NCI-H748 treated with DMSO at 0.1 percent for 48 hours (cell line): ENCODE measurements at regions not wholly inside any gene's neighbourhood (a gene's known extent, or its start where the extent isn't known, plus 50 kb on each side); places are given as distances from the start of the nearest gene placed in this dataset.
A peak's percentile ranks its signal among the peaks of the same experiment; 100 is the strongest.

Source experiments
- DNase-seq: peaks from one replicate; lab custom pipeline; 2025; lab: John Stamatoyannopoulos, UW

- DNase-seq, result no peak
These were observed 289.1 kb upstream of the SORL1-AS1 start for GRCh38 chr11:121741761-121742361.

DNA sequence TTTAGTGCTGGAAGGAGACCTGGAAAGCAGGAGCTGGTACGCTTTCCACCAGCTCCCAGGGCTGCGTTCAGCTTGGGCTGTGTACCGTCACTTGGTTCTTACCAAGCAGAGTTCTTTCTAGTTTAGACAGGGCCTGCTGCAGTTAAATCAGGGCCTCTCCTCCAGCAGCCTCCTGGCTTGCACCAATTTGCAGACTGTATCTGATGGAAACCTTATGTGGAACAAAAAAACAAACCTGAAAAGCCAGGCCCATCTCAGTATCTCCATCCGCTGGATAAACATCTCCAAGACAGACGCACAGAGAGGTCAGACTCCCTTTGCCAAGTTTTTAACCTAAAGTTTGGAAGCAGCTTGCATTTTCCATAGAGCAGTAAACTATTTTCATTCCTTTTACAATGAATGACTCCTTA, 288.6 kb upstream of the SORL1-AS1 start:
- DNase-seq, result no peak

- no peak for DNase-seq
These were observed 288.1 kb upstream of the SORL1-AS1 start for GRCh38 chr11:121740902-121741301.

- no peak for DNase-seq
These were observed 281.1 kb upstream of the SORL1-AS1 start for GRCh38 chr11:121733858-121734257.

- DNase-seq, result no peak
These were observed 275.2 kb upstream of the SORL1-AS1 start for GRCh38 chr11:121727942-121728341.

DNA sequence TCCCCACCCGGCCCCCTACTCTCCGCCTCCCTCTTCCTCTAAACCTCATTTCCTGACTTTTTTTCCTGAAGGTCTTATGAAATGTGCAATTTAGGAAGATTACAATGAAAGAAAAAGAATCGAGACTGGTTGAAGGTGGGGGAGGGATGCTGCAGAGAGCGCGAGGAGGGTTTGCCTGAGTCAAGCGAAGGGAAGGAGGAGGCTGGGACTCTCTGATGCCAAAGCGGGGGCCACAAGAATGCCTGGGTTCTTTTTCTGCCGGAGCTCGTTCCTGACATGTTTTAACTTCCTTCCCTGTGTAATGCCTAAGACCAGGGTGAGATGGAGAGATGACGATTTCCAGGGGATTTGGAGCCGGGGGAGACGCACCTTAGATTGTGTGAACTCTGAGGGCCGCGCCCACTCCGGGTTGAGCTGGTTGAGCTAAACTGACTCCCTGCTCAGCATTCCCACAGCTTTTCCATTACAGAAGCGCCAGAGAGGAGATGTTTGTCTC, 270.5 kb upstream of the SORL1-AS1 start:
- DNase-seq, result no peak

DNA sequence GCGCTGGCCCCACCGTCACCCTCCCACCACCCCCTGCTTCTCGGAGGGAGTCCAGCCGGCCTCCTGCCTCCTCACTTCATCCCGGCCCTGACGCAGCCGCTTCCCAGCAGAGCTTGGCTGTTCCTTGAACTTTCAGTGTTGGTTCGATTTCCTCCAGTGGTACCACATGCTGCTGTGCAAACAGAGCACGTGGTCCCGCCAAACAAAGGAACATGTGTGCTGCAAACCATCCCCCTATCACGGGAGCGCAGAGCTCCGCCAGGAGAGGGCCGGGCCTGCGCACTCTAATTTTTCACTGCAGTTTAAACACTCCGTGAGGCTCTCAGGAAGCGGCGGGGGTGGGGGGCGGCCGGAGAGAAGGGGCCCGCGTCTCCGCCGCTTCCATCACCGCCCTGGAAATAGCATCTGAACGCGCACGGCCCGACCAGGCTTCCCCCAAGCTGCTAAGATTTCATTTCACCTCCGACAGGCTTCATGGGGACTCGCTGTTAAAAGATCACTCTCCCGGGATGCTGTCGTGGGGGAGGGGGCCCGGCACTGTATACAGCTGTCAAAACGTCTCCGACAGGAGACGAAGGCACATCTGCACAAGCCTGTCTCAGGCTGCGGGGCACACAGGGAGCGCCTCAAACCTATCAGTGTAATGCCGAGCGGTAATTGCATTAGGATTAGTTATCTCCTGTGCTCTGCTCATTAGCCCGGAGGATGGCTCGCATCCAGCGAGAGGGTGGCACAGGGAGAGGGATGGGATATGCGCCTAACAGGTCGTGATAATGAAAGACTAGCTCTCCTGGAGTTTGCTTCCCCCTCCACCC, 269.9 kb upstream of the SORL1-AS1 start:
- DNase-seq, result peak; percentile 55

- no peak for DNase-seq
These were observed 269.2 kb upstream of the SORL1-AS1 start for GRCh38 chr11:121721961-121722360.

- no peak for DNase-seq
These were observed 268.7 kb upstream of the SORL1-AS1 start for GRCh38 chr11:121721448-121721847.

- no peak for DNase-seq
These were observed 264.5 kb upstream of the SORL1-AS1 start for GRCh38 chr11:121717296-121717695.

GRCh38 chr11:121716060-121716459, 263.3 kb upstream of the SORL1-AS1 start:
- no peak for DNase-seq

GRCh38 chr11:121715405-121715804, 262.6 kb upstream of the SORL1-AS1 start:
- no peak for DNase-seq

GRCh38 chr11:121714351-121714750, 261.6 kb upstream of the SORL1-AS1 start:
- DNase-seq, result no peak

- no peak for DNase-seq
These were observed 259.2 kb upstream of the SORL1-AS1 start for GRCh38 chr11:121711939-121712338.

GRCh38 chr11:121711236-121711635, 258.5 kb upstream of the SORL1-AS1 start:
- DNase-seq, result no peak

DNA sequence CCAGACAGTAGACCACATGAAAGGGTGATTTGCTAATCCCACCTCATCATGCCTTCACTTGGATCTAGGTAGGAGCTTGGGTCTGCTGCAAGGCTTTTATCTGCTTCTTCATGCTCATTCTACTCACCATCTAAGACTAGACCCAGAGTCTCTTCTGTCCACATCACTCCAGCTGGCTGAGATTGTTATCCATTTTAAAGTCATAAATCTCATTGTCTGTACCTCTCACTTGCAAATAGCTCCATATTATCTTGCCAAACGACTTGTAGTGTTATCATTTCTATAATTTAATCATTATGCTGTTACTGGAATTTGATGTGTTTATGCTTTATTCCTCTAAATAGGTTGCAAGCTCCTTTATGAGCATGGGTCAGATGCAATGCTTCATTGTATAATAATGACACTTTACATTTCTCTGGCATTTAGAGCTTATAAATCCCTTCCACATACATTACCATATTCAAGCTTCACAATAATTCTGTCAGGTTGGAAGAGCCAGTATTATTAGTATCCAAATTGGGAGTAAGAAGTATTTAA, 254.2 kb upstream of the SORL1-AS1 start:
- no peak for DNase-seq

GRCh38 chr11:121703201-121703600, 250.4 kb upstream of the SORL1-AS1 start:
- no peak for DNase-seq

DNA sequence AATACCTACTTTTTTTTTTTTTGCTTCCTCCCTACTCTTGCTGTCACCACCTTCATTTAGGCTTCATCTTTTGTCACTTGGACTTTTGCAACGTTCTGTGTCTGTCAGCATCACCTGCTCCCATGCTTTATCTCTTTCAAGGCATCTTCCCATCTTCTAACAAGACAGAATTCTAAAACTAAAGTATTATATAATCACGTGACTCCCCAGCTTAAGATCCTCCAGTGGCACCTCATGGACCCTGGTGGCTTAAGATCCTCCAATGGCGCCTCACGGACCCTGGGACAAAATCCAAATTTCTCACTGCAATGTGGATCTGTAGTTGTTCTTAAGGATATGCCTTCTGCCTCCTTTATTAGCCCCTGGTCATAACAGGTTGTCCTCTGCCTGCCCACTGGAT, 248.2 kb upstream of the SORL1-AS1 start:
- DNase-seq, result no peak

DNA sequence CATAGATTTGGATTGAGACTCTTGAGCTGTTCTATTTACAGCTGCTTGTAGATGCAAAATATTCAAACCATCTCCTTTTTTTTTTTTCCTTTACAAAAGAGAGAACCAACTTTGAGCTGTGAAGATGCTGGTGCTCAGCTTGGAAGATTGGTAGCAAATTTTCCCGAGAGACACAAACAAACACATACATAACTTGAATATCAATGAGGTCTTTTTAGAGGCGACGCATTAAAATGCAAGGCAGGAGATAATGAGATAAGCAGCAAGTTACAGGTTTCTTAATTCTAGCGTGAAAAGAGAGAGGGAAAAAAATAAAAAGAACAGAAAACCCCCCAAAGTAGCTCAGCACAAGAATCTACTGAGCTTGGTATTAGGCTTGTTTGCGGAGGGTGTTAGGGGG, 247.0 kb upstream of the SORL1-AS1 start:
- no peak for DNase-seq

DNA sequence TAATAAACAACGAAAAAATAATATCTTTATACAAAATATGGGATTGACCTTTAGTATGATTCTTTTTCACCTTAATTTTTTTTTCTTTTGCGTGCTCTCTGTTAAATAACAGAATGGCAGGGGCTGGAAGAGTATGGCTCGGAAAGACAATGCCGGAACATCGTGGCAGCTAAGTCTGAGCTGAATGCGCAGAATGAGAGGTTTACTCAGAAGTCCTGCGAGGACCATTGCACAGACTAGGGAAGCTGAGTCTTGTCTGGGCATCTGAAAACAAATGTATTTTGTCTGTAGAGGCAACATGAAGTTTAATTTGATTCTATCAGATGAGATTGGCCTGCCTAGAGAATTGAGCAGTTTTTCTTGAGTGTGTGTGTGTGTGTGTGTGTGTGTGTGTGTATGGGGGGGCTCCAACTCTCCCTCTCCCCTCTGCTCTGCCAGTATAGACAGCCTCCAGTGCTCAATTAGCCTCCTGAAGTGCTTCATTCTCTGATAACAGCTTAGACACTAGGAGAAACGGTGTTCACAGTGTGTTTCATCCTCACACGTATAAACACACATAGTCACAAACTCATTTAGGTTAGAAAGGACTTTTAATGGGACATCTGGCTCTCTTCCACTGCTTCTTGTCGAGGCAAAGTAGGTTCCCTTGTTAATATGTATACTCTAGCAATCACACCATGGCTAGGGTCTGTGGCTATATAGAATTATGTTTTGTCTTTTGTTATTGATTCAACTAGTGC, 244.3 kb upstream of the SORL1-AS1 start:
- no peak for DNase-seq

- DNase-seq, result no peak
These were observed 243.6 kb upstream of the SORL1-AS1 start for GRCh38 chr11:121696177-121696871.

- DNase-seq, result no peak
These were observed 239.5 kb upstream of the SORL1-AS1 start for GRCh38 chr11:121692236-121692635.
